ENCODE measurements at regions not wholly inside any gene's neighbourhood (a gene's known extent, or its start where the extent isn't known, plus 50 kb on each side); places are given as distances from the start of the nearest gene placed in this dataset.
"Not testable (repeated sequence)": the region's sequence is repeated elsewhere in the genome, so short reads cannot be mapped to it uniquely, and the experiment has no call there.

DNA sequence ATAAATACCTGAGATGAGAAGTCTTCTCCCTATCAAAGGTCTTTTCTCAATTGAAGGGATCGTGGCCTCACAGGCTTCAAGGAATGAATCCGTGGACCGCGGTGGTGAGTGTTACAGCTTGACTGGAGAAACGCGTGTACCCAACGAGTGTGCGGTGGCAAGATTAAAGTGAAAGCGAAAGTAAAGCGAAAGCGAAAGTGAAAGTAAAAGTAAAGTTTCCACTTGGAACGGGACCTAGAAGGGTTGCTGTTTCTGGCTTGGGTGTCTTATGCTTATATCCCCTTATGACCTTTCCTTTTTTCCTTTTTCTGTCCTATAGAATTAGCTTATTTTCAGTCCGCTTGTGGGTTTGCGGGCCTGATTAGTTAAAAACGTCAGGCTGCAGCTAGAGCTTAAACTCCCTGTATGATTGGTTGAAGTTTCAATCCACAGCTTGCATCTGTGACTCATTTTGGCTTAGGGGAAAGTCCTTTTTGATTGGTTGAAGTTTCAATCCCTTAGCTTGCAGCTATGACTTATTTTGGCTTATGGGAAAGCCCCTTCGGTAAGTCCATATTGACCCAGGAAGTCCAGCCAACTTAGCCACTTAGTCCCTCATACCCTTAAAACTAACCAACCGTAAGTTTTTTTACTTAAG is 924.3 kb upstream of the CDH10 start:
- DNase-seq, result no peak

DNA sequence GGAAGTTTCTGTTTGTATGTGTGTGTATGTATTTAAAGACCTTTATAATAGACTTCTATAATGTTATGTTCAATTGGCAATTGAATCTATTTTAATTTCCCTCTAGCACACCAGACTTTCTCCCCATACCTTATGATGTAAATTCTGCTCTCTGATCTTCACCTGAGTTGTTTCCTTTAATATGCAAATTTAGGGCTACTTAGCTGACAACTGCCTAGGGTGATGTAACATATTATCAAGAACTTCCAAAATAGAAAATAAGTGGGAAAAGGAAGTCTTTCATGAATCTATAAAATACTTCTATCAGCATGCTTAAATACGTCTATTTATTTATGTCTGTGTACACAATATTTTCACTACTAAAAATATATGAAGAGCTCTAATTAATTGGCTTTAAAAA is 923.5 kb upstream of the CDH10 start:
- DNase-seq, result no peak

DNA sequence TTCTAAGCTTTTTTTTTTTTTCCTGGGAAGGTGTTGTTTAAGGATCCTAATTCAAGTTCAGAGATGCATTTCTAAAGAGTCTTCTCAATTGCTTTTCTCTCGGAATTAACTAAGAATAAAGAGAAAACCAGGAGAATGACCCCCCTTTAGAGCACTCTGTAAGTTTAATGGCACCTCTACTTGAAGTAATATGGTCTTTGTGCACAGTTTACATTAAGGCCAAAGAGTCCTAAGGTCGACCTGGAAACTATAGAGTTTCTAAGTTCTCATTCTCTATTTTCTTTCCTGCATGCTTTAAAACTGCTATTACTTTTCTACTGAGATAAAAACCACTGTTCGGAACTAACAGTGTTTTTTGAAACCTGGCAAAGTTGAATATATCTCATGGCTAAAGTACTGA is 923.1 kb upstream of the CDH10 start:
- no peak for DNase-seq

DNA sequence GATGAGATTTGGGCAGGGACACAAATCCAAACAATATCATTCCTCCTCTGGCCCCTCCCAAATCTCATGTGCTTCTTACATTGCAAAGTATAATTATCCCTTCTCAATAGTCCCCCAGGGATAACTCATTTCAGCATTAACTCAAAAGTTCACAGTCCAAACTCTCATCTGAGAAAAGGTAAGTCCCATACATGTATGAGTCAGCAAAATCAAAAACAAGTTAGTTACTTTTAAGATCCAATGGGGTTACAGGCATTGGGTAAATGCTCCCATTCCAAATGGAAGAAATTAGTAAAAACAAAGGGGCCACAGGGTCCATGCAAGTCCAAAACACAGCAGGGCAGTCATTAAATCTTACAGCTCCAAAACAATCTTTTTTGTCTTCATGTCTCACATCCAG is 917.9 kb upstream of the CDH10 start:
- DNase-seq, result no peak

DNA sequence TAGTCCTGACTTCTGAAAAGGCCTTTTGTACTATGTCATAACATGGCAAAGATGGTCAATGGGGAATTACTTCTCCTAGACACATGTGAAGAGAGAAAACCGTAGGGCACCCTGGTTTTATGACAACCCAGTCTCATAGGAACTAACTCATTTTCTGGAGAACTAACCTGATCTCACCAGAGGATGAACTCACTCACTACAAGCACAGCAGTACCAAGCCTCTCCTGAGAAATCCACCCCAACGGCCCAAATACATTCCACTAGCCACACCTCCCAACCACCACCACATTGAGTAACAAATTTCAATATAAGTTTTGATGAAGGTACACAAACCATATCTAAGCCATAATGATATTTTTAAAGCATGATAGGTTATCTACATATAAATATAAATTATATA is 909.3 kb upstream of the CDH10 start:
- DNase-seq, result no peak

DNA sequence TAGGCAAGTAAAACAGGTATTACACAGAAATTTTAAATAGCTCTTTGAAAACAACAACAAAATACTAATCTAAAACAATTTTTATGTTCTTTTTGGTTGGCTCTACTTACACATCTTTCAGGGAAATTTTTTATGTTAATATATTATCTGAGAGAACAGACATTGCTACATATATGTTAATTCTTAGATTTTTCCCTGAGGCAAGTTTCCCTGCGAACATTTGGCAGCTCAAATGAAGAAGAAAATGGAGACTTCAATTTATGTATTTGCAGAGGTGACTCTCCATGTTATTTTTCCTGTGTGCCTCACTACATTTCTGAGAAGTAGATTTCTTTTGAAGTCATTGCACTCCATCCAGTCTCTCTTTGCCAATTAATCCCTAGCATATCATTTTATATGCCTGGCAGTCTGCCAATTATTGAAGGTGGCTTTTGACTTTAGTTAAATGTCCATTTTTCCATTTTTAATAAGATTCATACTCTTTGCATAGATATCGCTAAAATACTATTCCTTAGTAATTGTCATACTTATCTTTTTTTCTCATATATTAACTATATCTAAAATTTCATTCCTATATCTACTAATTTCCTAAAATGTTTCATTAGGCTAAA is 908.2 kb upstream of the CDH10 start:
- no peak for DNase-seq

DNA sequence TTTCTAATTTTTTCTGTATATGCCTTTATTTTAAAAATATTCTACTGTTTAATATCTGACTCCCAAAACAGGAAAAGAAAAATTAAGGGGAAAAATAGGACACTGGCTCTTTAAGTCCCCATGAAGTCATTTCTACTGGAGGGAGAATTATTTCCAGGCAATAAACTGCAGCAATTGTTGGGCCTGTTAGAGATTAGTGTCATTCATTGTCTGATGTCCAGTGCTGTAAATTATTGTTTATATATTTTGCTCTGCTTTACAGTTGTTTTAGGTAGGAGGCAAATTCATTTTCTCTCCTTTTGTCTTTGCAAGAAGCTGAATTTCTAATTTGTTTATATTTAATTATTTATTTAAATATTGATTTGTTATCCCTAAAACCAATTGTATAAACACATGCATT is 906.0 kb upstream of the CDH10 start:
- no peak for DNase-seq

DNA sequence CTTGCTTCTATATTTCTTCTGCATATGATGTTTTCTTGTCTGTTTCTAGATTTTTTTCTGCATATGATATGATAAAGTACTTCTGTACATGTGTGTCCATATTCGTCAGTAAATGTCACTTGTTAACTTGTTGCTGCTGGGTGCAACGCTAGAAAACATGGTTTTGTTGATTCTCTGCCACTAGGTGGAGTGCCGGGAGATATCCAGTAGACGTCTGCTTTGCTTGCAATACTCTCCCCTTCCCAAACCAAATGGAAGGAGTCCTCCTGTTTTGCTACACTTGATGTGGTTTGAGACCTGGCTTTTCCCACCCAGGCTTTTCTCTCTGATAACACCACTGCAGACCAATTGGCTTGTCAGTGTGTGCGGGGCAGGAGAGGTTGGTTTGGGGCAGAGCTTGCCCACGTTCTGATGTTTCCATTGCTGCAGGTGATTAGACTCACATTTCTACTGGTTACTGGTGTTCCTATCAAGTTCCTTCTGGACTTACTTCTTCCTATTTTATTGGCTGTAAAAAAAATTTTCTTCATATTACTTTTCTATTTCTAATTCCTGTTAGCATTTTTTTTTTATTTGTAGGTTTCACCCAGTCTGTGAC is 900.0 kb upstream of the CDH10 start:
- DNase-seq, result no peak

DNA sequence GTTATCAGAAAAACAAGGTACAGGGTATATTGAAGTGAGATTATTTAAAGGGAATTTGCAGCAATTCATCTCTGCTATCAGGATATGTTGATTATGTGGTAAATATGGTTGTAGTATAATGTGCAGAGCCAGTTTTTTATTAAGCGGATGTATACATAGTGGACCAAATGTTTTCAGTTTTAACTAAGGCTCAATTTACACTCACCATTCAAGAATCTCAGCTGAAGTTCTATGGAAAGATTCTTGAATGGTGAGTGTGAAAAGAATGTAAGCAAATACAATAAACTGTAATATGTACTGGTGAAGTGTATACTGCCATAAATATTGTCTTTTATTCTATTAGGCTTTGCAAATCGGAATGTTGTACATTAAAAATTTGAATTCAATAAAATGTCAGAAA is 895.9 kb upstream of the CDH10 start:
- DNase-seq, result no peak

DNA sequence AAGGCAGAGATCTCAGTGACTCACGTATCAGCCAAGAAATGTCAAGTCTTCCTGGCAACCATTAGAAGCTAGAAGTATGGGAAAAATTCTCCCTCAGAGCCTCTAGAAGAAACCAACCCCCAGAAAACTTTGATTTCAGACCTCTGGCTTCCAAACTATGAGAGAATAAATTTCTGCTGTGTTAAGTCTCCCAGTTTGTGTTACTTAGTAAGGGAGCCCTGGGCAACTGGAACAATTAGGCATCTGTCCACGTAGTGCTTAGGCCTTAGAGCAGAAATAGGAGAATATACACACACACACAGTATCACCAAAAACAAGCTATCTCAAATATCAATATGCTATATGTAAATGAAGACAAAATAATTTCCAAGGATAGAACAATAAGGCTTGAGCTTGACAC is 894.8 kb upstream of the CDH10 start:
- no peak for DNase-seq

DNA sequence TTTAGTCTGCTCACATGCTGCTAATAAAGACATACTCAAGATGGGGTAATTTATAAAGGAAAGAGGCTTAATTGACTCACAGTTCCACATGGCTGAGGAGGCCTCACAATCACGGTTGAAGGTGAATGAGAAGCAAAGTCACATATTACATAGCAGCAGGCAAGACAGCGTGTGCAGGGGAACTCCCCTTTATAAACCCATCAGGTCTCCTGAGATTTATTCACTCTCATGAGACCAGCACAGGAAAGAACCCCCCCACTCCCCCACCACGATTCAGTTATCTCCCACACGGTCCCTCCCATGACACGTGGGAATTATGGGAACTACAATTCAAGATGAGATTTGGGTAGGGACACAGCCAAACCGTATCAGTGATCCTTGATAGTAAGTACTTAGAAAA is 891.7 kb upstream of the CDH10 start:
- DNase-seq, result not testable (repeated sequence)

DNA sequence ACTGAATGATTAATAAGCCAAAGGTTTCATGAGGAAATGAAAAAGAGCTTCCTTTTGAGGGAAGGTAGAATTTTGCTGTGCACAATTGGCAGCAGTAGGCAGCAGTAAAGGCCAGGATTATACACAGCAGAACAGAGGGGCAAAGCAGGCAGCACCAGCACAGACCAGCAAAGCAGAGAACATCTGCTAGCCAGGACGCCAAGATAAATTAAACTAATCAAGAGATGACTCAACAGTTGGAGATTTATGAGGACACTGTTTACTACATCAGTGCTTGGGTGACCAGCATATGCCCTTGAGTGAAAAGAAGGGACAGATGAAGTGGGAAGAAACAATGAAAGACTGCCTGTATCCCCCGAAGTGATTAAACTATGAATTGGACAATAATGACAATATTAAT is 871.4 kb upstream of the CDH10 start:
- DNase-seq, result no peak

DNA sequence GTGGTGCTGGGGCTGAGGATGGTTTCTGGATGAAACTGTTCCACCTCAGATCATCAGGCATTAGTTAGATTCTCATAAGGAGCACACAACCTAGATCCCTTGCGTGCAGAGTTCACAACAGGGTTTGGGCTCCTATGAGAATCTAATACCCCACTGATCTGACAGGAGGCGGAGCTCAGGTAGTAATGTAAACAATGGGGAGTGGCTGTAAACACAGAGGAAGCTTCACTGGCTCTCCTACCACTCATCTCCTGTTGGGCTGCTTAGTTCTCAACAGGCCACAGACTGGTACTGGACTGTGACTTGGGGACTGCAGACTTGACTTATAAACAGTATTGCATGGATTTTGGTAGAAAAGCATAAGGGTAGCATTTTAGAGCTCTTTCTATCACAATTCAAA is 870.7 kb upstream of the CDH10 start:
- DNase-seq, result no peak

DNA sequence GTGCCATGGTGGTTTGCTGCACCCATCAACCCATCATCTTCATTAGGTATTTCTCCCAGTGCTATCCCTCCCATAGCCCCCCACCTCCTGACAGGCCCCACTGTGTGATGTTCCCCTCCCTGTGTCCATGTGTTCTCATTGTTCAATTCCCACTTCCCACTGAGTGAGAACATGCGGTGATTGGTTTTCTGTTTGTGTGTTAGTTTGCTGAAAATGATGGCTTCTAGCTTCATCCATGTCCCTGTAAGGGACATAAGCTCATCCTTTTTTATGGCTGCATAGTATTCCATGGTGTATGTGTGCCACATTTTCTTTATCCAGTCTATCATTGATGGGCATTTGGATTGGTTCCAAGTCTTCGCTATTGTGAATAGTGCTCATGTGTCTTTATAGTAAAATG is 865.9 kb upstream of the CDH10 start:
- not testable (repeated sequence) for DNase-seq

DNA sequence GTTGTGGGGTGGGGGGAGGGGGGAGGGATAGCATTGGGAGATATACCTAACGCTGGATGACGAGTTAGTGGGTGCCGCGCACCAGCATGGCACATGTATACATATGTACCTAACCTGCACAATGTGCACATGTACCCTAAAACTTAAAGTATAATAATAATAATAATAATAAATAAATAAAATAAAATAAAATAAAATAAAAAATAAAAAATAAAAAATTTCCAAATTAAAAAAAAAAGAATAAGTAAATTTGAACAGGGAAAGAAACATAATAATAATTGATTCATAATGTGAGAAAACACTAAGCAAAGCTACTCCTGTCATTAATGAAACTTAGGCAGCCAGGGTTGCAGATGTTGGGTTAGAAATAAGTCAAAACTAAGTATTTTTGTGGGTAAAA is 863.2 kb upstream of the CDH10 start:
- DNase-seq, result not testable (repeated sequence)

DNA sequence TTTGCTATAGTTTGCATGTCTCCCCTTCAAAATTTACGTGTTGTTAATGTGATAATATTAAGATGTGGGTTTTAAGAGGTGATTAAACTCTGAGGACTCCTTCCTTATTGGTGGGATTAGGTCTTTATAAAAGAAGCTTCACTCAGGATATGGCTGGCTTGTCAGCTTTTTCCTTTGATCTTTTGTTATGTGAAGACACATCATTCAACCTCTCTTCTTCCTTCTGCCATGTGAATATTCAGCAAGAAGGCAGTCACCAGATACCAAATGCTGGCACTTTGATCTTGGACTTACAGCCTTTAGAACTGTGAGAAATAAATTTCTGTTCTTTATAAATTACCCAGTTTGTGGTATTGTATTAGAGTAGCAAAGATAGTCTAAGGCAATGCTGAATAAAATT is 855.9 kb upstream of the CDH10 start:
- DNase-seq, result no peak

DNA sequence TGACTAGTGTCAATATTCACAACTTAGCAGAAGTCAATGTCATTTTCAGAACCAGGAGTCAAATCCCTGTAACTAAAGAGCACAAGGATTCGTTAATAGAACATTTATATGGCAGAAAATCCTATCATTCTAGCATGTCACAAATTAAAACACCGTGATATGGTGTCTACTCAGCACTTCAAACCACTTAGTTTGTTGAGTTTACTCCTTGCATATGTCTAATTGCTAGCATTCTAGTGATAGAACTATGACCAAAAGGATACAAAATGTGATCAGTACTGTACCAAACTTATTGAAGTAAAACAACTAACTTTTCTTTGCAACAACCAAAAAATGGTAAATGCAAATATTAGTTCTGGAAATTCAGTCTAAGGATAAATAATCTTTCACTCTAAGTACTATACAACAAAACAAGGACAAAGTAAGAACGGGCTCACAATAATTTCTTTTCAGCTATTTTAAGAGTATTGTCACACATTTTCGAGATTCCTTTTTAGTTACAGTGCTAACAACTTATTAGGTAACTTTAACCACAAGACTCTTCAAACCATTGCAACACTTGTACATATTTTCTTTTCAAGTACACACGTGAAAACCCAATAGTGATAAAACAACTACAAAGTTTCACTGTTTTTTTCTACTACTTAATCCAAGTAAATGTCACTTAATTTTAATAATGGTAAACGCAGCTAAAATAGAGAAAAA is 845.2 kb upstream of the CDH10 start:
- DNase-seq, result no peak

DNA sequence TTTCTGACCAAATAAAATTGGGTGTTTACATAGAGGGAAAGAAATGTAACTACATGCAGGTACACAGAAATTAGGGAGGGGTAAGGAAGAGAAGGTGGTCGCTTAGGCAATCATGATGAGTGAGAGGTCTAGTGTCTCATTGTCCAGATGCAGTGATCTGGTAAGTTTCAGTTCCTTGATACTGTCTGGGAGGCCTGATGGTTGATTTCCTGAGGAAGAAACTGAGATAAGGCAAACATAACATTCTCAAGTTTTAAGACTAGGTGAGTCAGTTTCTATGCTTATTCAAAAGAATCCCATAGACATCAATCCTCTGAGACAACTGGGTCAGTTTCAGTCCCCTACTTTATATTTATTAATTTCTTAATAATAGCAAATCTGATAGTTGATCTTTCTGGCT is 843.3 kb upstream of the CDH10 start:
- no peak for DNase-seq

DNA sequence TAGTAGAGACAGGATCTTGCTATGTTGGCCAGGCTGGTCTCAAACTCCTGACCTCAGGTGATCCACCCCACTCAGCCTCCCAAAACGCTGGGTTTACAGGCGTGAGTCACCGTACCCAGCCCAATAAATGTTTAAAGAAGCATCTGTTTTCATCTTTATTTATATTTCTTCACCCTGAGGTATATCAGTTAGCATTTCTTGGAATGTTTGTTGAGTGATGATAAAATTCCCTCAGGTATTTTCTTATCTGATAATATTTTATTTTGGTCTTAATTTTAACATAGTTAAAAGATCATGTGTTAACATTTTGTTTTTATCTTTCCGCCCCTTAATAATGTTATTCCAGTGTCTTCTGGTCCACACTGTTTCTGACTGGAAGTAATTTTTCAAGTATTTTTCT is 839.6 kb upstream of the CDH10 start:
- DNase-seq, result no peak

DNA sequence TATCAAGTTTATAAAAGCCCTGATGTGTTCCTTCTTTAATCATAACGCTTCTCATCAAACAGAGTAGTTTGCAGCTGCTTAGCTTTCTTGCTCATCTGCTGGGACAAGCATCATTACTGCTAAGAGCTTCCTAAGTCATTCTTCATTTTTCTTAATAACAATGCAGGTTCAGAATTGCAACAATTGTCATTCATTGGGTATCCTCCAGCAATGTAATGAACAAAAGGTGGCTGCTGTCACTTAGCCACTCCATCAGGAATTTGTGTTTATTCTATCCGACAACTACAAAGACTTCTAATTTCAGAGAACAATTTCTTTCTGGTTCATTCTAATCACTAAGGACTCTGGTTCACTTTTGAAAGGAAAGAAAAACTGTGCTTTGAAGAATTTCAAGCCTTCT is 836.7 kb upstream of the CDH10 start:
- DNase-seq, result no peak

DNA sequence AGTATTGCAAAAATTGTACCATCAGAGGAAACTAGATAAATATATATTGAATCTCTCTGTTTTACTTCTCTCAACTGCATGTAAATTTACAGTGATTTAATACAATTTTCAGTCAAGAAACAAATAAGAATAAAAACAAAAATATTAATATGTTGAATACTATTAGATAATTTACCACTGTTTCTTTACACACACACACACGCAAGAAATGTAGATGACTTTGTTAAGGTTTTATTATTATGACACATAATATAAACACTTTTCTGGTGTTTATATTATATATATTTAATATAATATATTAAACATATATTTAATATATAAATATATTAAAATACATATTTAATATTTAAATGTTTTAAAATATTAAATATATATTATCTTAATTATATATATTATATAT is 814.3 kb upstream of the CDH10 start:
- no peak for DNase-seq

DNA sequence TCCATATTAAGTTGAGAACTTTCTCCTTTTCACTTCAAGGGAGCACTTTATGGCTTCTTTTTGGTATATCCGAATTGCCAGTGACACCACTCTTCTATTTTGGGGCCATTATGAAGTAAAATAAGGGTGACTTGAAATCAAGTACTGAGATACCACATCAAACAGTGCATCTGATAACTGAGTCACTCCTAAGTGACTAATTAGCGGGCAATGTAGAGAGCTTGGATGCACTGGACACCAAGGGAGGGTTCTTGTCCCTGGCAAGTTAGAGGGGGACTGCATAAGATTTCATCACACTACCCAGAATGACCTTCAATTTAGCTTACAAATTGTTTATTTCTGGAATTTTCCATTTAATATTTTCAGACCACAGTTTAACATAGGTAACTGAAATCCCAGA is 813.9 kb upstream of the CDH10 start:
- DNase-seq, result no peak

DNA sequence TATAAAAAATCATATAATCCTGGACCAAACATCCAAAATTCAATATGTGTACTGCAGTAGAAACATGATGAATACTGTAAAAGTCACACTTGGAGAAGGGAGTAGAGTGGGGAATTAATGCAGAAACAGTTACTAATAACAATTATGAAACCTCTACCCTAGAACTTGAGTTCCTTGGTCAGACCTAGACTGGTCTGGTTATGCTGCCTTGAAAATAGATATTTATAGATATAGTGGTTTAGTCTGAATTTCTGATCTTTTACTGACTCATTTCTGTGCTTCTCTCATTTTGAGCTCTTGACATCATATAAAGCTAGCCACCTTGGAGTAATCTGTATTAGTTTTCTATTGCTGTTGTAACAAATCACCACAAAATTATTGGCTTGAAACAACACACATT is 808.7 kb upstream of the CDH10 start:
- DNase-seq, result no peak

DNA sequence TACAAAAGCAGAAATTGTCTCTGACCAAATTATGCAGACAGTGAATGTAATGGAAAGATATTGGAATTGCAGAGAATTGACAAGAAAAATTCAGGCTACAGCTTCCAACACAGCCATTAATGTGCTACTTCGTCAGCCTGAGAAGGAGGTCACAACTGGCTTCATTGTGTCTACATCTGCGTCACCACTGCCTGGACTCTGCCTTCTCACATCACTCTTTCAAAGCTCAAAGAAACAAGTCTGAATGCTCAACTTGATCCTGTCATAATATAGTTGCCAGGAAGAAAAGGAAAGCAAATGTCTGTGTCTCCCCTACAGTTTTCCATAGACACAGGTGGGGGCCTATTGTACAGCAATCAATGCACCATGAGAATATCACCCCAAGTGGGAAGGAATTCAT is 806.5 kb upstream of the CDH10 start:
- no peak for DNase-seq

Data from NCI-H2107 (cell line).